IPS-NIHi11 (cell line): ENCODE measurements at regions not wholly inside any gene's neighbourhood (a gene's known extent, or its start where the extent isn't known, plus 50 kb on each side); places are given as distances from the start of the nearest gene placed in this dataset.

Experiments
- DNase-seq: peaks from one replicate; pipeline ENCODE4 v3.0.0; 2012; ENCODE audit warnings: mixed read lengths, low spot score

DNA sequence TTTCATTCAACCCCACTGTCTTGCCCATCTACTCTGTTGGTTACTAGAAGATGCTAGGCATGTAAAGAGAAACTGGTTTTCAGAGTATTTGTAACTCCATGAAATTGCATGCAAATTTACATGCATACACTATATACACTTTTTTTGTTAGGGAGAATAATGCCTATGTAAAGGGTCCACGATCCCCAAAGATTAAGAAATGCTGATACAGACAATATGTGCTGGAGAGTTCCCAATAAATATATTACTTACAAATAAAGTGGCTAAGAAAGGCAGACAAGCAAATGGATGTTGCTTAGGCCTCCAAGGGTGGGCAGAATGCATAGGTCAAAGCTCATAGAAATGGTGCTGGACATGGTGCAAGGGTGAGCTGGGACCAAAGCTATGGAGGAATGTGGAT lies 109.6 kb upstream of the NHSL1 start:
- no peak for DNase-seq

- no peak for DNase-seq
These were observed 110.6 kb upstream of the NHSL1 start for GRCh38 chr6:138609801-138610430.

DNA sequence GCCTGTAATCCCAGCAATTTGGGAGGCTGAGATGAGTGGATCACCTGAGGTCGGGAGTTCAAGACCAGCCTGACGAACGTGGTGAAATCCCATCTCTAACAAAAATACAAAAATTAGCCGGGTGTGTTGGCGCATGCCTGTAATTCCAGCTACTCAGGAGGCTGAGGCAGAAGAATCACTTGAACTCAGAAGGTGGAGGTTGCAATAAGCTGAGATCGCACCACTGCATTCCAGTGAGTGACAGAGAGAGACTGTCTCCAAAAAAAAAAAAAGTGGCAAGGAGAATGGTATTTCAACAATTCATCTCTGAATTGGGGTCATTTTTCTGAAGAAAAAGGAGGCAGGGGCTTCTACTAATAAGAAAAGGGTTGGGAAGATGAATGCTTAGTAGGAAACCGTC lies 111.5 kb upstream of the NHSL1 start:
- no peak for DNase-seq

DNA sequence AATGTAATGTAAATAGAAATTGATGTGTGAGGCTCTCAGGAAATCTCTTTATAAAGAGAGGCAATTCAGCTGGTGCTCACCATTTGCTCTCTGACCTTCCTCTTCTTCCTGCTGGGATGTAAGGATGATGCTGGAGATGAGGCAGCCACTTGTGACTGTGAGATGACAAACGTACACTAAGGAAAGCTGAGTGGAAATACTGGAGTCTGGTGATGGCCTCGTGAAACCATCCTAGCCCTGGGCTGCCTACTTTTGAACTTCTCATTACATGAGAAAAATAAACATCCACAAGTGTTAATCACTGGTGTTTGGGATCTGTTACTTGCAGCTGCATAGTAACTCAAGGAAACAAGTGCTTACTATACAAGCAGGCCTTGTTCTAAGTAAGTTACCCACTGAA lies 114.9 kb upstream of the NHSL1 start:
- DNase-seq, result no peak

DNA sequence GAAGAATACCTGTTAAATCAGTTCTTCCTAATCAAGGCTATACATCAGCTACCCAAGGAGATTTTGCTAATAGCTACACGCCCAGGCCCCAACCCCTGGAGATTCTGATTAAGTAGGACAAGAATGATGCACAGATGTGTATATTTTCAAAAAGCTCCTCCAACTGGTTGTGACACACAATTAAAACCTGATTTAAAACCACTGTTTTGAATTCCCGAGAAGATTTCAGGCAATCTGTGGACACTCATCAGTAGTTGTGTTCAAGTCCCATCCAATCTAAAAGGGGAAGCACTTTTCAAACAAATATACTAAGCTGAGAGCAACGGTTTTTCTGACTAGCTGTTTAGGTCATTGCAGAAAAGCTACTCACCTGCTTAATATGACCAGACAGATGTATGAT lies 118.9 kb upstream of the NHSL1 start:
- DNase-seq, result no peak

DNA sequence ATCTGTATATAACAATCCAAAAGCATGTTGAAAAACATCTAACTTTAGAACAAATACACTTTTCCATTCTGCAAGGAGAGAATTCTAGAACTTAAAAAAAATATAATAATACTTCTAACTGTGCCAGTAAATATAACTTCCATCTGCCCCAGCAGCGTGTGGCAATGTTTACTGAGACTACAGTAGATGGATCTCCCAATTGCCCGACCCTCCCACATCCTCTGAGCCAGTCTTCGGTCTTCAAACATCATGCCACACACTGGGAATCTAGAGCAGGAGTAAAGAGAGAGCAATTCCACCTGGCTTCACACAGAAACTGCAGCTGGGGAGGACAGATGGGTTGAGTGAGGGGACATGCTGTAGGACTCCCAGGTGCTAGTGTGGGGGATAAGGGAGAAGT lies 121.3 kb upstream of the NHSL1 start:
- DNase-seq, result no peak

GRCh38 chr6:138622967-138623366 lies 123.7 kb upstream of the NHSL1 start:
- no peak for DNase-seq

DNA sequence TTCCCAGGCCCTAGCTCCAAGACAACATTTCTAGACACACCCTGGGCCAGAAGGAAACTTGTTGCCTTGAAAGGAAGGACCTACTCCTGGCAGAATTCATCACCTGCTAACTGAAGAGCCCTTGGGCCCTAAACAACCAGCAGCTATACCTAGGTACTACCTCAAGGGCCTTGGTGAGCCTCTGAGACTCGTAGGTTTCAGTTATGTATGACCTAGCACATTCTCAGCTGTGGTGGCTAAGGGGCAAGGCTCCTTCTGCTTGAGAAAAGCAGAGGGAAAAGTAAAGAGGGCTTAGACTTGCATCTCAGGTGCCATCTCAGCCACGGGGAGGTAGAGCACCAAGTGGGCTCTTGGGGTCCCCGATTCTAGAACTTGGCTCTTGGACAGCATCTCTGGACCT lies 132.3 kb upstream of the NHSL1 start:
- no peak for DNase-seq

DNA sequence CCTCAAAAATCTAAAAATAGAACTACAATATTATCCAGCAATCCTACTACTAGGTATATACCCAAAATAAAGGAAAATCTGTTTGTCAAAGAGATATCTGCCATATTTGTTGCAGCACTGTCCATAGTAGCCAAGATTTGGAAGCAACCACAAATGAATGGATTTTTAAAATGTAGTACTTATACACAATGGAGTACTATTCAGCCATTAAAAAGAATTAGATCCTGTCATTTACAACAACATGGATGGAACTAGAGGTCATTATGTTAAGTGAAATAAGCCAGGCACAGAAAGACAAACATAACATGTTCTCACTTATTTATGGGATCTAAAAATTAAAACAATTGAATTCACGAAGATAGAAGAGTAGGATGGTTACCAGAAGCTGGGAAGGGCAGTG lies 135.7 kb upstream of the CCDC28A start:
- no peak for DNase-seq

GRCh38 chr6:138638604-138639003 lies 135.0 kb upstream of the CCDC28A start:
- DNase-seq, result no peak

DNA sequence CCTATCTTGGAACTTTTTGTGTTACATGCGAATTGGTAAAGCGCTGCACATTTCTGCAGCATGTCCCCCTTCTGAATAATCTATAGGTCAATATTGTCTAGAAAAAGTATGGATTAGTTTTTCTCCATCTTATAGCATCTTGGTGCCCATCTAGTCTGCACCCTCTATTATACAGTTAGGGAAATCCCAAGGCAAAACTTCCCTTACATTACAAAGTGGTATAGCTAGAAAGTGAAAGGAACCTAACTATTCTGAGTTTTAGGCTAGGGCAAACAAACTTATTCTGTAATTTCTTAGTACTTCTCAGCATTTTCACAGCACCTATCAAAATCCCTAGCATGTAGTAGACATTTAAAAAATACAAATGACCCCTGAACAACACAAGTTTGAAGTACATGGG lies 133.5 kb upstream of the CCDC28A start:
- no peak for DNase-seq

DNA sequence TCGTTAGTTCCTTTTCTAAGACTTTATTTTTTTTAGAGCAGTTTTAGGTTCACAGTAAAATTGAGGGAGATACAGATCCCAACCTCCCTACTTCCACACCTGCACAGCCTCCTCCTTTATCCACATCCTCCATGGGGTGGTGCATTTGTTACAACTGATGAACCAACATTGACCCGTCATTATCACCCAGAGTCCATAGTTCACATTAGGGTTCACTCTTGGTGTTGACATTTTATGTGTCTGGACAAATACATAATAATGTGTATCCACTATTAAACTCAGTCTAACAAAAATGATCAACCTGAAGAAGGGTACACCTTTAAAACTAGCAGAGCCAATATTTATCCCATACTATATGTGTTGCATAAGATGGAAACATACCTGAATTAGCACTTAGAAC lies 130.4 kb upstream of the CCDC28A start:
- DNase-seq, result no peak

DNA sequence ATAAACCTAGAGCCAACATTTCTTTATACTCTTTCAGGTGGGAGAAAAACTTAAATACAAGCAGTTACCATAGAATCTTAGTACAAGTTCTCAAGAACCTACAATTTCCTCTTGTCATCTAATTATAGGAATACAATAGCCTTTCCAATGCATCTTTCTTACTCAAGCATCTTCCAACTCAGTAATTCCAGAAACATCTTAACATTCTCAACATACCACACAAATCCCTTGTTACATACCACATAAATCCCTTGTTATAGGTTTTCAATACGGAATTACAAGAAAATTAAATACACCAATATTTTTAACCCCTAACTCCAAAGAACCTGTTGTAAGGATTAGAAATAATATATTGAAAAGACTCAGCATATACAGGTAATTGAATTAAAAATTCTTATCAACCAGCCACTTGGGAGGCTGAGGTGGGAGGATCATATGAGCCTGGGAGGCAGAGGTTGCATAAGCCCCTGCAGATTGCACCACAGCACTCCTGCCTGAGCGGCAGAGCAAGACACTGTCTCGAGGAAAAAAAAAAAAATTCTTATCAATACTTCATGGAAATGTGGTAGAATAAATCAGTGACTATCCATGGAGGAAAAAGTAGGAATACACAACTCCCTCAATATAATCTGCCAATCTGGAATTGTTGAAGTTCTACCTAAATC lies 127.5 kb upstream of the CCDC28A start:
- no peak for DNase-seq

DNA sequence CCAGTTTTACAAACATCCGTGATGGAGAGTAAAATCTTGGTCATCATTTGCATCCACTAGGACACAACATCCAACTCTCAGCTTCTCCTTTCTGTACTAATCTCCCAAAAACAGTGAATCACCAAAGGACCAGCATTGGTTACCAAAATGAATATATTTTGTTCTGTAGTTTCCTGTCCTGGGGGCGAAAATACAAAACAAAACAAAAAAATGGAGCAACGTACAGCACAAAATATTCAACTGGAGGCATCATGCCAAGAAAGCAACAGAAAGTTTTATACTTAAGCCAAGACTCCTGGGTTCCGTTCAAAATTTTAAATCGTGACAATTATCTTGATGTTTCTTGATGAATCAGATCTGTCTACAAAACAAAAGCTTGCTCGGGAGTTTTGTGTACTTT lies 126.6 kb upstream of the CCDC28A start:
- DNase-seq, result no peak

DNA sequence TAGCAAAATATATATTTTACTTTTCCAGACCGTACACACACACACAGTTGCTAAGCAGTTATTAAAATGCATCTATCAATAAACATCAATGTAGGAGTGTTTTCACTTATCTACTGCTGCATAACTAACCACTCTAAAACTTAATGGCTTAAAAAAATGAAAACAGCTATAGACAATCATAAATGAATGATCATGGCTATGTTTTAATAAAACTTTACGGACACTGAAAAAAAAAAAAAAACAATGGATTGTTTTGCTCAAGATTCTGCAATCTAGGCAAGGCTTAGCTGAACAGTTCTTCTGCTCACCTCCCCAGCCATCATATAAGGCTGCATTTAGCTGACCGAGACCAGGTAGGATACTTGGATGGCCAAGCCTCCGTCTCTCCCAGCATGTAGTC lies 125.4 kb upstream of the CCDC28A start:
- DNase-seq, result no peak

DNA sequence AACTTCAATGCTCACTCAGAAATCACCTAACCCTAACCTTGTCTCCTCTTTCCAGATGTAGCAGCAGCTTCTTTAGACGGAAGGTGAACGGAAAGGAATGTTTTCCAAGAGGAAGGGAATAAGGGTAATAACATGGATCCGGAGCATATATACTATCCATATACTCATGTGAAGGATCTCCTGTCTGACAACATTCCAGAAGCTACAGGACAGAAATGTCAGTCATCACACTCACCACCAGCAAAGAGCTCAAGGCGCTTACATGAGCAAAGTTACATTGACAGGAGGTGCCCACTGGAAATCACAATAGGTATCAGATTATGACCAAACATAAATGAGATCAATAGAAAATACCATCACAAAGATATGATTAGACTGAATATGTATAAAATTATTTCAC lies 122.1 kb upstream of the CCDC28A start:
- no peak for DNase-seq

DNA sequence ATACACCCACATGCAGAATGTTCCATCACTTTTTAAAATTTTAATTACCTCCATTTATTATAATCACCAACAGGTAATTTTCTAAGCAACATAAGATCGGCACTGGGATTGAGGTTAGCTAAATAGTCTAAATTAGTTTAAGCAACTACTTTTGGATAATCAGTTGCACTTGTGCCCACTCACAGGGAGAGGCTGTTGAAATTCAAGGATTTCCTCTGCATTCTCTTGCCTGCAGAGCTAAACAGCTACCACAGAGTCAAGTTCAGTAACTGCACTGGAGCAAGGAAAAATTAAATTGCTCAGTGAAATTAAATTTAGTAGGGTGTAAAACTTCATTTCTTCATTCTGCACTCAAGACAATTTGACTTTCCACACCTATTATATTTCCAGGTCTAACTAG lies 120.7 kb upstream of the CCDC28A start:
- no peak for DNase-seq

DNA sequence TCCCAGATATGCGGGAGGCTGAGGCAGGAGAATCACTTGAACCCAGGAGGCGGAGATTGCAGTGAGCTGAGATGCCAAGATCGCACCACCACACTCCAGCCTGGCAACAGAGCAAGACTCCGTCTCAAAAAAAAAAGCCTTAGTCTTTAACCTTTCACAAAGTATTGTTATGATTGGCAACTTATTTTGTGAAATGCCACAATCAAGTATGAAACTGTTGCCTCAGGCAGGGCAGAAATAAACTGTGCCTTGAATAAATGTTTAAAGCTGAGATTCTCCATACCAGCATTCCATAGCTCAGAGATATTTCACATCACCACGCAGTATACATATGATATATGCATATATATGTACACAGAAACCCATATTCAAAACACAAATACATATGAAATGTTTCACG lies 120.1 kb upstream of the CCDC28A start:
- DNase-seq, result no peak

DNA sequence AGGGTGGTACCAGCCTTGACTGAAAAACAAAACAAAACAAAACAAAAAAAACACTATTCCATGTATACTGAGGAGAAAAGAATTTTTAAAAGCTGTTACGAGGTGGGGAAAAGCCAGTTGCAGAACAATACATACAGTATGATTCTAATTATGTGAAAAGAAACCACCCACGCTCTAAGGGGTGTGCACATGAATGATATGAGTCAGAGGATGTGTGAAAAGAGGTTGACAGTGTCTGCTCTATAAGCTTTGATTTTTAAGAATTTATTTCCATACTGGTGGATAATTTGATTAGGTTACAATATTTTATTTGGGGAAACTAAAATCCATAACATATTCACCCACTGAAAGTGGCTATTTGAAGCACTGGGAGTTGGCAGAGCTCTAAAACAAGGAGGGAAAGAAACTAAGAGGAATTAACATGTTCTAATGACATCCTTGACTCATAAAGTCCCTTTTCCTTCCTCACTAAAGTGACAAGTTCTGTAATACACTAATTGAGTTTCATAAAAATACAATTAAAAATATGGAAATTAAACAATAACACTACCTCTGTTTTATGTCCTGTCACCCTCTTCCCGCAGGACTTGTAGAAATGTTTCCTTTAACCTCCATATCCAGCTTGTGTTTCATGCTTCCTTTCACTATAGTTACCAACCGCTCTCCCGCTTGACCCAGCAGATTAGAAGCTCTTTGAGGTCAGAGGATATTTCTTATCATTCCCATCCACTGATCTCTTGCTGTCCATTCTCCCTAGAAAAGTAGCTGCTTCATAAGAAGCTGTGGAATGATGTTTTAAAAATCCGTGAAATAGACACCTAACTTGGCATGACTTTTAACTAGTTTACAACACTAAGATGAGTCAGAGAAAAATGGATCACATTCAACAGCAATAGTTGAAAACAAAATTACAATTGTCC lies 118.6 kb upstream of the CCDC28A start:
- no peak for DNase-seq

GRCh38 chr6:138655828-138656227 lies 117.7 kb upstream of the CCDC28A start:
- DNase-seq, result no peak

GRCh38 chr6:138656364-138657064 lies 117.1 kb upstream of the CCDC28A start:
- no peak for DNase-seq

DNA sequence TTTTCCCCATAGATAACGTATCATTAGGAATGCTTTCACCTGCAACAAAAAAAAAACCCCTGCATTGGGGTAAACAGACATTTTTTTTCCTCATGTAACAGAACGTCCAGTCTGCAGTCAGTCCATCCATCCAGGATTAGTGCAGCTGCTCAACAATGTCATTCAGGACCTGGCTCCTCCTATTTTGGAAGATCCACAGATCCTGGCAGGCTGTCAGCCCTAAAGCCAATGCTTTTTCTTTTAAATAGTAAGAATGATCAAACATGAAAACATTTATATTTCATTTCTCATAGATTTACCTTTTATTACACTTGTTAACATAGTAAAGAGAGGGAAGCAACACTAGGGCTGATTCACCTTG lies 116.5 kb upstream of the CCDC28A start:
- DNase-seq, result no peak

DNA sequence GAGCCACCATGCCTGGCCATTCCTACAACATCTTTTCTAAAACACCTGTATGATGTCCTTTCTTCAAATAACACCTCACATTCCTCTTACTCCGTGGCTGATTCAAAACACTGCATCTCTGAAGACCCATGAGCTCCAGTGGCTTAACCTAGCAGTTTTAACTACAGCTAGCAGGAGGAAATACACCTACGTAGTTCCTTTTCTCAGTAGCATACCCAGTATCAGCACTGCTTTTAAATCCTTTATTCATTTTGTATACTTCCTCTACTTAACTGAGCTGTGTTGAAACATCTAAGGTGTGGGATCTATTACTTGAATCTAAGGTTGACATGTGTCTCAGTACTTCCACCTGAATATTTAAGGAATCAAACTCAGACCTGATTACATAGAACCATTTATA lies 113.6 kb upstream of the CCDC28A start:
- no peak for DNase-seq
